NCI-H1930 (cell line): ENCODE measurements at regions not wholly inside any gene's neighbourhood (a gene's known extent, or its start where the extent isn't known, plus 50 kb on each side); places are given as distances from the start of the nearest gene placed in this dataset.
A peak's percentile ranks its signal among the peaks of the same experiment; 100 is the strongest.
"Not testable (repeated sequence)": the region's sequence is repeated elsewhere in the genome, so short reads cannot be mapped to it uniquely, and the experiment has no call there.

Experiments
- DNase-seq, 2 experiments: peaks; one replicate each; lab custom pipeline; 2025; lab: John Stamatoyannopoulos, UW

GRCh38 chr9:15033316-15033715 is 123.1 kb upstream of the FREM1 start:
- no peak for DNase-seq

- DNase-seq = no peak
Observed at GRCh38 chr9:15032860-15033259, 122.6 kb upstream of the FREM1 start.

GRCh38 chr9:15021146-15021545 is 110.9 kb upstream of the FREM1 start:
- DNase-seq = no peak

GRCh38 chr9:15018096-15018637 is 107.9 kb upstream of the FREM1 start:
- DNase-seq = no peak

- no peak for DNase-seq
Observed at GRCh38 chr9:15010581-15010980, 100.4 kb upstream of the FREM1 start.

GRCh38 chr9:15007698-15008097 is 97.5 kb upstream of the FREM1 start:
- DNase-seq = no peak

- no peak for DNase-seq
Observed at GRCh38 chr9:14994738-14995137, 84.5 kb upstream of the FREM1 start.

GRCh38 chr9:14993901-14994554 is 83.8 kb upstream of the FREM1 start:
- DNase-seq = no peak

GRCh38 chr9:14993061-14993800 is 83.0 kb upstream of the FREM1 start:
- DNase-seq = peak; percentile 94 to 98

- no peak for DNase-seq
Observed at GRCh38 chr9:14992516-14992915, 82.3 kb upstream of the FREM1 start.

GRCh38 chr9:14992081-14992480 is 81.9 kb upstream of the FREM1 start:
- DNase-seq = no peak

- DNase-seq = not testable (repeated sequence)
Observed at GRCh38 chr9:14990647-14991046, 80.4 kb upstream of the FREM1 start.

GRCh38 chr9:14989811-14990210 is 79.6 kb upstream of the FREM1 start:
- no peak for DNase-seq

GRCh38 chr9:14989336-14989735 is 79.1 kb upstream of the FREM1 start:
- DNase-seq = not testable (repeated sequence)

GRCh38 chr9:14987858-14988257 is 77.6 kb upstream of the FREM1 start:
- no peak for DNase-seq

GRCh38 chr9:14985419-14985818 is 75.2 kb upstream of the FREM1 start:
- DNase-seq = no peak

- DNase-seq = no peak
Observed at GRCh38 chr9:14983599-14983998, 73.4 kb upstream of the FREM1 start.

GRCh38 chr9:14981291-14981950 is 71.2 kb upstream of the FREM1 start:
- DNase-seq = no peak

- no peak for DNase-seq
Observed at GRCh38 chr9:14978022-14979000, 68.1 kb upstream of the FREM1 start.

GRCh38 chr9:14967450-14968321 is 57.5 kb upstream of the FREM1 start:
- no peak for DNase-seq
